Endothelial cell of umbilical vein (primary cell): ENCODE measurements at regions not wholly inside any gene's neighbourhood (a gene's known extent, or its start where the extent isn't known, plus 50 kb on each side); places are given as distances from the start of the nearest gene placed in this dataset.

Experiments used
- BruUV-seq: library from RNA; stranded (reverse); fragments of 400-500 nt; replicated peaks from 2 replicates; lab custom pipeline; 2021; lab: Mats Ljungman, UMichigan
- CTCF ChIA-PET: fragments of 300-600, 350-600 bp; sonication (Branson Sonifier 250); formaldehyde crosslinking; loops from one replicate; lab custom pipeline; 2021; ENCODE audit warnings: antibody characterized with exemption, inconsistent platforms; lab: Charles Lee
- POLR2A ChIA-PET: fragments of 300-600, 350-600 bp; sonication (Branson Sonifier 250); formaldehyde crosslinking; loops from one replicate; lab custom pipeline; 2021; ENCODE audit warnings: antibody characterized with exemption, inconsistent platforms; lab: Charles Lee
- DNase-seq: peaks from one replicate; pipeline ENCODE4 v3.0.0-alpha.2; 2011; ENCODE audit warnings: low read depth, low spot score
- FAIRE-seq: peaks from 2 replicates; lab custom pipeline; 2011; peaks lifted over from hg19 to GRCh38; lab: Jason Lieb, UNC
- H2AFZ ChIP-seq: 2 replicates; pipeline ENCODE4 v1.6.0; 2012; ENCODE audit warnings: low read depth, low read length, control low read depth, inconsistent platforms
- H3K27ac ChIP-seq: 2 replicates; pipeline ENCODE4 v1.5.1; 2011; ENCODE audit warnings: low read depth, mild to moderate bottlenecking, control low read depth, low read length, moderate library complexity; ENCODE audit not compliant: insufficient read depth
- H3K27me3 ChIP-seq, 2 experiments: 2 replicates each; pipeline versions ENCODE4 v1.6.0 to v1.6.1; 2011; ENCODE audit warnings: low read length in 2 of 2, mixed read lengths in 1 of 2; ENCODE audit not compliant: control insufficient read depth in 2 of 2, insufficient read depth in 2 of 2
- H3K36me3 ChIP-seq, 2 experiments: 2 replicates in 1 of 2; 3 replicates in 1 of 2; pipeline ENCODE4 v1.5.1; 2011; ENCODE audit warnings: low read length in 2 of 2, mild to moderate bottlenecking in 1 of 2, moderate library complexity in 1 of 2; ENCODE audit not compliant: control insufficient read depth in 2 of 2, insufficient read depth in 2 of 2; ENCODE audit errors: extremely low read depth in 1 of 2
- H3K4me1 ChIP-seq: 3 replicates; pipeline ENCODE4 v1.5.1; 2011; ENCODE audit warnings: mild to moderate bottlenecking, low read length; ENCODE audit not compliant: control insufficient read depth, insufficient read depth; ENCODE audit errors: extremely low read depth
- H3K4me2 ChIP-seq: 2 replicates; pipeline ENCODE4 v1.6.1; 2011; ENCODE audit warnings: low read length, control low read depth, mixed read lengths; ENCODE audit not compliant: insufficient read depth
- H3K4me3 ChIP-seq, 3 experiments: fragments of 200-600 bp in 1 of 3; sonication (generic), shearing (Covaris generic) in 1 of 3; replicated peaks in 1 of 3; 2 replicates each; pipeline ENCODE4 v1.5.1; 2011 to 2016; ENCODE audit warnings: control low read depth in 3 of 3, low read length in 3 of 3, mild to moderate bottlenecking in 2 of 3, inconsistent platforms in 1 of 3, low read depth in 1 of 3, moderate library complexity in 1 of 3; ENCODE audit not compliant: insufficient read depth in 1 of 3
- H3K79me2 ChIP-seq: 2 replicates; pipeline ENCODE4 v1.6.0; 2012; ENCODE audit warnings: low read length, inconsistent platforms; ENCODE audit not compliant: control insufficient read depth, insufficient read depth
- H3K9ac ChIP-seq: replicated peaks from 2 replicates; pipeline ENCODE3; 2011; ENCODE audit warnings: low read length, control low read depth; ENCODE audit not compliant: insufficient read depth; ENCODE audit errors: extremely low read depth
- H3K9me1 ChIP-seq: replicated peaks from 3 replicates; pipeline ENCODE4 v1.6.0; 2011; ENCODE audit warnings: mild to moderate bottlenecking, low read length; ENCODE audit not compliant: control insufficient read depth, insufficient read depth; ENCODE audit errors: extremely low read depth
- H3K9me3 ChIP-seq: replicated peaks from 2 replicates; pipeline ENCODE4 v1.5.1; 2012; ENCODE audit warnings: low read length, inconsistent platforms; ENCODE audit not compliant: control insufficient read depth, insufficient read depth
- H4K20me1 ChIP-seq: replicated peaks from 2 replicates; pipeline ENCODE3; 2011; ENCODE audit warnings: mild to moderate bottlenecking, low read length; ENCODE audit not compliant: control insufficient read depth, insufficient read depth; ENCODE audit errors: extremely low read depth
- EZH2 ChIP-seq: IDR thresholded peaks from 2 replicates; pipeline ENCODE4 v1.6.1; 2012; ENCODE audit warnings: borderline replicate concordance, low read depth, mild to moderate bottlenecking, moderate library complexity, low read length, inconsistent platforms; ENCODE audit not compliant: severe bottlenecking
- FOS ChIP-seq: IDR thresholded peaks from 2 replicates; pipeline ENCODE4 v1.6.1; 2011; ENCODE audit warnings: mild to moderate bottlenecking, low read length, moderate library complexity, borderline replicate concordance; ENCODE audit not compliant: insufficient read depth
- GATA2 ChIP-seq: IDR thresholded peaks from 2 replicates; pipeline ENCODE4 v1.7.0; 2011; ENCODE audit warnings: low read depth, mild to moderate bottlenecking, moderate library complexity, mixed read lengths, low read length; ENCODE audit not compliant: insufficient read length, insufficient read depth
- JUN ChIP-seq: IDR thresholded peaks from 2 replicates; pipeline ENCODE4 v1.6.1; 2011; ENCODE audit warnings: borderline replicate concordance, low read depth; ENCODE audit not compliant: insufficient read length, insufficient read depth
- MYC ChIP-seq: IDR thresholded peaks from one replicate; pipeline ENCODE4 v1.6.1; 2011; ENCODE audit warnings: mild to moderate bottlenecking, low read depth, low read length
- POLR2A ChIP-seq: IDR thresholded peaks from 2 replicates; pipeline ENCODE4 v1.6.1; 2012; ENCODE audit warnings: low read depth, mild to moderate bottlenecking, control low read depth, low read length
- POLR2AphosphoS5 ChIP-seq: IDR thresholded peaks from 2 replicates; pipeline ENCODE4 v1.6.1; 2012; ENCODE audit warnings: low read depth, mild to moderate bottlenecking, control low read depth, low read length, moderate library complexity; ENCODE audit not compliant: insufficient read depth
- dilution Hi-C: fragments of 300-500 bp; cut with MboI; formaldehyde crosslinking; loops from one replicate; pipeline ENCODE4 v1.15.0; 2019; ENCODE audit warnings: low sequenced_read_pairs; ENCODE audit not compliant: extremely low pct_ligation_motif_present
- intact Hi-C: fragments of 100-400 bp; cut with micrococcal nuclease; formaldehyde crosslinking; loops from one replicate; pipeline ENCODE4 v1.10.0; 2022
- TF ChIP-seq, protein P1 (sequence below): IDR thresholded peaks from 2 replicates; pipeline ENCODE4 v1.6.1; 2011; ENCODE audit not compliant: insufficient read depth, insufficient read length
- TF ChIP-seq, protein P2 (sequence below), 2 donors: IDR thresholded peaks; 1 replicate in 1 of 2; 2 replicates in 1 of 2; pipeline ENCODE4 v1.5.1; 2011; ENCODE audit warnings: low read length in 2 of 2, mild to moderate bottlenecking in 2 of 2, moderate library complexity in 2 of 2, control low read depth in 1 of 2, inconsistent platforms in 1 of 2, low read depth in 1 of 2; ENCODE audit not compliant: insufficient read depth in 1 of 2; ENCODE audit errors: extremely low read depth in 1 of 2

DNA sequence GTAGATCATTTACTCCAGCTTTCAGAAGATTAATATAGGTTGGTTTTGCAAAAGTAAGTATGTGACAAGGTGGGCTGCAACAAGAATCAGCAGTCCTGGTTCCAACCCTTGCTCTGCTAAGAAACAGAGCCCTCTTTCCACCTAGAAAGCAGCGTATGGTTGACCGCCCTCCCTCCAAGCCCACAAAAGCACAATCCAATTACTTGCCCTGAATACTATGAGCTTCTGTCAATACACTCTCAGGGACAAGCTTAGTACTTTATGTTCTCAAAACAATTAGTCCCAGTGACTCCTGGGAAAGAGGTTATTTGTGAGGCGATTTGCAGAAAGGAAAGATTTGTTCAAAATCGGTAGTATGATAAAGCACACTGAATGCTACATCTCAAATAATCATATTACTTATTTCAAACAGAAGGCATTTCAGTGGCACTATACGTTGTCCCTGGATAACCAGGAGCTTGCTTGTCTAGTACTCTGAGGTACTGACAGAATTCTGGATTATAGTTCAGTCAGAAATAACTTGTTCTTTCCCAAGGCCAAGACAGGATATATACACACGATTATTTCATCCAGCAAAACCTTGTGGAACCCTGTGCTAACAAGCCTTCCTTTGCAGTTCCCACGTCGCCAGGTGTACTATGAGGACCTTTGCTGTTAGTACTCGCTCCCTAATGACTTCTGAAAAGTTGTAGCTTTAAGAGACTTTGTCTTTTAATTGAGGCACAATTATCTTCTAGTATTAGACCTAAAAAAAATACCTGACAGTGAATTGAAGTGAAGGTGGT is 96.9 kb upstream of the ADTRP start:
- no peak overlapping the region for H3K9ac ChIP-seq
- BruUV-seq, result no TSS peak
- H3K9me3 ChIP-seq, result no peaks in the 10 kb centered on the region
- ChIA-PET CTCF (interaction anchor here (1.1 kb wide), 1 partner anchor 21 kb away, joined by 3 read pairs; no protein-coding TSS in a partner anchor), POLR2A (no interaction called here)
- intact Hi-C loops, result no loop called here
- no peaks in the 10 kb centered on the region for H4K20me1 ChIP-seq
- H3K9me1 ChIP-seq, result no peaks in the 10 kb centered on the region
- H3K4me1 ChIP-seq, result no peaks in the 10 kb centered on the region
- no peaks in the 10 kb centered on the region for H3K27me3 ChIP-seq
- no peak overlapping the region for H3K4me3 ChIP-seq
- H3K36me3 ChIP-seq, result no peaks in the 10 kb centered on the region
- no peak overlapping the region for H2AFZ ChIP-seq
- no peaks in the 10 kb centered on the region for H3K79me2 ChIP-seq
- no peak overlapping the region for H3K4me2 ChIP-seq
- FAIRE-seq, result no peak
- TF ChIP-seq GATA2 (no peak), EZH2 (no peak), POLR2AphosphoS5 (no peak), MYC (no peak), JUN (no peak), FOS (no peak), POLR2A (no peak)
- TF ChIP-seq, protein P1, sequence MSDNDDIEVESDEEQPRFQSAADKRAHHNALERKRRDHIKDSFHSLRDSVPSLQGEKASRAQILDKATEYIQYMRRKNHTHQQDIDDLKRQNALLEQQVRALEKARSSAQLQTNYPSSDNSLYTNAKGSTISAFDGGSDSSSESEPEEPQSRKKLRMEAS, result no peak
- TF ChIP-seq, protein P2, sequence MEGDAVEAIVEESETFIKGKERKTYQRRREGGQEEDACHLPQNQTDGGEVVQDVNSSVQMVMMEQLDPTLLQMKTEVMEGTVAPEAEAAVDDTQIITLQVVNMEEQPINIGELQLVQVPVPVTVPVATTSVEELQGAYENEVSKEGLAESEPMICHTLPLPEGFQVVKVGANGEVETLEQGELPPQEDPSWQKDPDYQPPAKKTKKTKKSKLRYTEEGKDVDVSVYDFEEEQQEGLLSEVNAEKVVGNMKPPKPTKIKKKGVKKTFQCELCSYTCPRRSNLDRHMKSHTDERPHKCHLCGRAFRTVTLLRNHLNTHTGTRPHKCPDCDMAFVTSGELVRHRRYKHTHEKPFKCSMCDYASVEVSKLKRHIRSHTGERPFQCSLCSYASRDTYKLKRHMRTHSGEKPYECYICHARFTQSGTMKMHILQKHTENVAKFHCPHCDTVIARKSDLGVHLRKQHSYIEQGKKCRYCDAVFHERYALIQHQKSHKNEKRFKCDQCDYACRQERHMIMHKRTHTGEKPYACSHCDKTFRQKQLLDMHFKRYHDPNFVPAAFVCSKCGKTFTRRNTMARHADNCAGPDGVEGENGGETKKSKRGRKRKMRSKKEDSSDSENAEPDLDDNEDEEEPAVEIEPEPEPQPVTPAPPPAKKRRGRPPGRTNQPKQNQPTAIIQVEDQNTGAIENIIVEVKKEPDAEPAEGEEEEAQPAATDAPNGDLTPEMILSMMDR (IDR thresholded peaks at IDR 0.05; ENCODE audit: extremely low read depth in 1 of 2, insufficient read depth in 1 of 2, low read depth in 1 of 2, low read length in 2 of 2), result no peak
- H3K27ac ChIP-seq, result no peak overlapping the region
- DNase-seq, result no peak
- dilution Hi-C loops, result no loop called here
